ENCODE measurements at regions not wholly inside any gene's neighbourhood (a gene's known extent, or its start where the extent isn't known, plus 50 kb on each side); places are given as distances from the start of the nearest gene placed in this dataset.

- no peak for DNase-seq (ENCODE audit: low spot score)
These were observed 446.3 kb downstream of the SOX6 start for GRCh38 chr11:15909937-15910598.

GRCh38 chr11:15910761-15911160, 445.6 kb downstream of the SOX6 start:
- no peak for DNase-seq (ENCODE audit: low spot score)

- DNase-seq (ENCODE audit: low spot score), result no peak
These were observed 444.8 kb downstream of the SOX6 start for GRCh38 chr11:15911377-15912044.

- no peak for DNase-seq (ENCODE audit: low spot score)
These were observed 444.1 kb downstream of the SOX6 start for GRCh38 chr11:15912291-15912690.

- no peak for DNase-seq (ENCODE audit: low spot score)
These were observed 443.5 kb downstream of the SOX6 start for GRCh38 chr11:15912825-15913224.

GRCh38 chr11:15913261-15913660, 443.1 kb downstream of the SOX6 start:
- no peak for DNase-seq (ENCODE audit: low spot score)

All from kidney capillary endothelial cell (primary cell).